Prostate gland (tissue), 2 donors: ENCODE measurements at regions not wholly inside any gene's neighbourhood (a gene's known extent, or its start where the extent isn't known, plus 50 kb on each side); places are given as distances from the start of the nearest gene placed in this dataset.

Experiments used
- CTCF ChIP-seq, 4 experiments: fragments of 200-600 bp in 2 of 4; fragments of 450-650 bp in 2 of 4; sonication (generic) in 2 of 4; IDR thresholded peaks; 1 replicate in 3 of 4; 2 replicates in 1 of 4; pipeline ENCODE4 v1.5.1; 2016 to 2019; ENCODE audit warnings: antibody characterized with exemption in 4 of 4, mild to moderate bottlenecking in 2 of 4, moderate library complexity in 2 of 4
- POLR2A ChIP-seq: fragments of 450-650 bp; IDR thresholded peaks from one replicate; pipeline ENCODE4 v1.6.1; 2016; ENCODE audit warnings: antibody characterized with exemption, mild to moderate bottlenecking
- POLR2AphosphoS5 ChIP-seq: sonication (generic); formaldehyde crosslinking; IDR thresholded peaks from one replicate; pipeline ENCODE4 v1.6.1; 2017; ENCODE audit warnings: antibody characterized with exemption

GRCh38 chr10:53748319-53748718 lies 975.7 kb upstream of the MBL2 start:
- TF ChIP-seq CTCF (IDR thresholded peaks at IDR 0.05): no peak
- TF ChIP-seq POLR2A: no peak
- TF ChIP-seq POLR2AphosphoS5: no peak
